ENCODE measurements at regions not wholly inside any gene's neighbourhood (a gene's known extent, or its start where the extent isn't known, plus 50 kb on each side); places are given as distances from the start of the nearest gene placed in this dataset.

DNA sequence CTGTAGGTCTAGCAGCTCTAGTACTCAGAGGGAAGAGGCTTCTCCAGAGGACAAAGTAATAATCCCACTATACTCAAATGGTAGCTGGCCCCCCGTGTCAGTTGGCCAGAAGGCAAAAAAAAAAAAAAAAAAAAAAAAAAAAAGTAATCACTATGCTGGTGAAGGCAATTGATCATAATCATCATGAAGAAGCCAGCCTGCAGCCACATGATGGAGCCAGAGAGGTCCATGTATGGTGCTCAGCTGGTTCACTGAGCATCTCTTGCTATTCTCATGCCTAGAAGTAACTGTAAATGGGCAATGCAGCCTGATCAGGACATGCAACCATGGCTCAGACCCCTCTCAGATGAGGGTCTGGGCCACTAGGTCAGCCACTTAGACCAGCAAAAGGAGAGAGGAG, 378.8 kb downstream of the MED13L start:
- Mint-ChIP-seq H3K9me3 (peaks cover 4% of the 10 kb centered on the region), H3K27me3 (ENCODE audit: insufficient read depth) (peaks cover 8% of the 10 kb centered on the region), H3K4me3 (no peak overlapping the region), H3K4me1 (ENCODE audit: low read depth) (no peaks in the 10 kb centered on the region), H3K27ac (no peak overlapping the region), H3K36me3 (ENCODE audit: low read depth) (no peaks in the 10 kb centered on the region)
- no peak for DNase-seq (ENCODE audit: low spot score)
- intact Hi-C loops (cut with micrococcal nuclease): no loop called here

DNA sequence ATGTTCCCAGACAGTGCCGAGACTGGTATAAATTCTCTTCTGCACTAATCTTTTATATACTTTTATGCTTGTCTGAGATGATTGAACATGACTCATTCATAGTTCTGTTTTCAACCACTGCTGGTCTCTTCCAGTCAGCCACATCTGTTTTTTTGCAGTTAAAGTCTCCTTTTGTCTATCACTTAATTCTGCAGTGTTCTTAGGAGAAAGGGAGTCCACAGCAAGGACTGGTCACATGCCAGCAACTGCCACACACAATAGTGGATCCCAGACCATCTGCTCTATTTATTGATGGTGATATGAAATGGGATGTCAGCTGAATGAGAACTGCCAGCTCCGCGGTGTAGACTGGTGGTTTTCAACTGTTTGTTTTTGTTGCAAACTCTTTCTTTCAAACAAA, 379.8 kb downstream of the MED13L start:
- Mint-ChIP-seq H3K4me1 (ENCODE audit: low read depth) (no peaks in the 10 kb centered on the region), H3K27me3 (ENCODE audit: insufficient read depth) (peaks cover 3% of the 10 kb centered on the region), H3K4me3 (no peak overlapping the region), H3K9me3 (peaks cover 4% of the 10 kb centered on the region), H3K27ac (no peak overlapping the region), H3K36me3 (ENCODE audit: low read depth) (no peaks in the 10 kb centered on the region)
- intact Hi-C loops (cut with micrococcal nuclease): no loop called here
- no peak for DNase-seq (ENCODE audit: low spot score)

DNA sequence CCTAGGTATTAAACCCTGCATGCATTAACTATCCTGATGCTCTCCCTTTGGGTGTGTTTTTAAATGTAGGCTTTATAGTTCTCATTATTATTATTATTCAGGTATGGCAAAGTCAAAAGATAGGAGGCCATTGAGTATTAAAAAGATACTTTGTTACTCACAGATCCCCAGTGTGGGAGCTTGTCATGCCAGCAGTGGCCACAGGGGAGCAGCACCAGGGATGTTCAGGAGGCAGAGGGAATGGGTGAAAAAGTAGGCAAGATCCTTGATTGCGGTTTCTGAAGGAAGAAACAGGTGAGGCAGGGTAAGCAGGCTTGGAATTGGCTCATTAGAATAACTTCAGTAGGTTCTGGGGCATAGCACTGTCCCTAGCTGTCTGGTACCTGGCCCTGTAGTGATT, 382.2 kb downstream of the MED13L start:
- intact Hi-C loops (cut with micrococcal nuclease): no loop called here
- Mint-ChIP-seq H3K36me3 (ENCODE audit: low read depth) (no peaks in the 10 kb centered on the region), H3K27ac (no peak overlapping the region), H3K9me3 (peaks cover 4% of the 10 kb centered on the region), H3K27me3 (ENCODE audit: insufficient read depth) (peaks cover 3% of the 10 kb centered on the region), H3K4me1 (ENCODE audit: low read depth) (no peaks in the 10 kb centered on the region), H3K4me3 (no peak overlapping the region)
- DNase-seq (ENCODE audit: low spot score): no peak

DNA sequence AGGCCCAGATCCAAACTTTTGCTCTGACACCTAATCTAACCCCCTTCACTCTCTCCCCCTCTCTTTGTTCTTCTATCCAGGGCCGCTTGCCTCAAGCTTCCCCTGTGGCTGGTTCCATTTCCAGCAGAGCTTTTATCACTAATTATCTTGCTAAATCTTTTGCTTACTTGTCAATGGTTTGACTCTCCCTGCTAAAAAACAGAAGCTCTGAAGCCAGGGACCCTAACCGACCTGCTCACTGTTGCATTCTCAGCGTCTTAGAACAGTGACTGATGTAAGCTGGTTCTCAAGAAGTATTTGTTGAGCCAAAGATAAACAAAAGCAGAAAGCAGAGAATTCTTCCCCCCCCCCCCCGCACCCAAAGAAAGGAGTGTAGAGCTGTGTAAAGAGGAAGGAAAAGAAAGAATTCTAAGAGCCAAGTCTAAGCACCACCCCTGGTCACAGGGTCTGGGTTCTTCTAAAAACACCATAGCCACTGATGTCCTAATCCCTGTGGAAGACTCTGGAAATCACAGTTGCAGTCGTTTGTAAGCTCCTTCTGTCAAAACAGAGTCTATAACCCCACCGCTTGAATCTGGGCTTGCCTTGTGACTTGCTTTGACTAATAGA, 385.8 kb downstream of the MED13L start:
- Mint-ChIP-seq H3K27ac (no peak overlapping the region), H3K4me3 (no peak overlapping the region), H3K27me3 (ENCODE audit: insufficient read depth) (no peaks in the 10 kb centered on the region), H3K9me3 (peaks cover 4% of the 10 kb centered on the region), H3K36me3 (ENCODE audit: low read depth) (no peaks in the 10 kb centered on the region), H3K4me1 (ENCODE audit: low read depth) (no peaks in the 10 kb centered on the region)
- intact Hi-C loops (cut with micrococcal nuclease): no loop called here
- DNase-seq (ENCODE audit: low spot score): no peak

DNA sequence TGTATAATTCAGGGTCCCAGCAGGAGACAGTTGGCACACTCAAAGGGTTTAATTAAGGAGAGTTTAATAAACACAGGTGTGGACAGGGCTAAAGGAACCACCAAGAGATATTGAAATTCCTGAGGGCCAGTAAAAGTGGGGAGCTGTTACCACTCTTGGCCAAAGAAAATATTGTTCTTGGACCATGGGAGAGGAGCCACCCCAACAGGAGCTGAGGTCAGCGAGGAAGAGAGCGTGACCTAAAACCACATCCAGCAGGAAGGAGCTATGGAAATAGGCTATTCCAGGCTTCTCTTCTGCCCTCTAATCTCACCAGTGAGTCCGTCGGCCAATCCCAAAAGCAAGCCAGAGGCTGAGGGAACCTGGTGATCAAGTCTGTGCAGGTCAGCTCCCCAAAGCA, 390.8 kb downstream of the MED13L start:
- H3K27ac Mint-ChIP-seq: no peak overlapping the region
- H3K4me3 Mint-ChIP-seq: no peak overlapping the region
- H3K36me3 Mint-ChIP-seq (ENCODE audit: low read depth): no peaks in the 10 kb centered on the region
- no peaks in the 10 kb centered on the region for H3K4me1 Mint-ChIP-seq (ENCODE audit: low read depth)
- intact Hi-C loops (cut with micrococcal nuclease): no loop called here
- H3K9me3 Mint-ChIP-seq: no peaks in the 10 kb centered on the region
- H3K27me3 Mint-ChIP-seq (ENCODE audit: insufficient read depth): peaks cover 9% of the 10 kb centered on the region
- no peak for DNase-seq (ENCODE audit: low spot score)

DNA sequence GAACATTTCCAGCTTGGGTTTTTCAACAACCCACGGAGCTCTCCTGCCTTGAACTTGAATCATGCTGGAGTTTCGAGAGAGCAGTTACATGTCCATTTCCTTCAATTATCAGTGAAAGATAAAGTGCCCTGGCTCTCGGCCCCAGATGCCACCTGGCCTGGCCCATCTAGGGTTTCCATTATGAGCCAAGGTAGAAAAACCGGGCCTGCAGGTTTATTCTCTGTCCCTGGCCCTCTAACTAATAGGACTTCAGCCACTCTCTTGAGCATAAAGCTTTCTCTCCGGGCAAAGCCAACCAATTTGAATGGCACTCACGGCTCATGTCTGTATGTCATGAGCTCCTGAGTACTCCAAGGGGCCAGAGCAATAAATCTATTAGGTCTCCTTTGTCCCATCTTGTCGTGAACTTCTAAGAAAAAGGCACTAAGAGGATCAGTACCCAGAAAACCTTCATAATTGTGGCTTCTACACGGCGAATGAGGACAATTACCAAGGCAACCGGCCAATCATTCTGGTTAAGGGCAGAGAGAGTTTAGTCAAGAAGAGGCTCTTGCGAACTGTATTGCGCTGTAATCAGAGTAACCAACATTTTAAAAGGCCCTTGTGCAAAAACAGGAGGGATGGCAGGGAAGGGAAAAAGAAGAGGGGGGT, 392.3 kb downstream of the MED13L start:
- intact Hi-C loops (cut with micrococcal nuclease): no loop called here
- DNase-seq (ENCODE audit: low spot score): no peak
- H3K27ac Mint-ChIP-seq: no peak overlapping the region
- no peaks in the 10 kb centered on the region for H3K4me1 Mint-ChIP-seq (ENCODE audit: low read depth)
- H3K36me3 Mint-ChIP-seq (ENCODE audit: low read depth): no peaks in the 10 kb centered on the region
- H3K4me3 Mint-ChIP-seq: no peak overlapping the region
- H3K27me3 Mint-ChIP-seq (ENCODE audit: insufficient read depth): peaks cover 9% of the 10 kb centered on the region
- H3K9me3 Mint-ChIP-seq: no peaks in the 10 kb centered on the region

DNA sequence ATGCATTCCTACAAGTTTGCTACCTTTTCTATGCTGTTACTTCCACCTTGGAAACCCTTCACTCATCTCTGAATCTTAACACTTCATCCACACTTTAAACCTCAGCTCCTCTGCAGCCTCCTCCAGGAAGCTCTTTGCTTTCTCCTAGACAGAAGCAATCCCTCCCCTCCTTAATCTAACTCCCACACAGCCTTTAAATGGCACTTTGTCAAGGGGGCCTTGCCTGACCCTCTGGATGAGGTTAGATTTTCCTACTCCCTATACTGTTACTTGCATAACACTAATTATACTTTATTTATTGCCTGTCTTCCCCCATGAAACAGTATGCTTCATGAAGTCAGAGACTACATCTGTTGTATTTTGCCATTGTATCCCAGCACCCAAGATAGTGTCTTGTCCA, 394.6 kb downstream of the MED13L start:
- H3K4me1 Mint-ChIP-seq (ENCODE audit: low read depth): no peaks in the 10 kb centered on the region
- DNase-seq (ENCODE audit: low spot score): no peak
- H3K4me3 Mint-ChIP-seq: no peak overlapping the region
- H3K27ac Mint-ChIP-seq: no peak overlapping the region
- no peaks in the 10 kb centered on the region for H3K9me3 Mint-ChIP-seq
- H3K27me3 Mint-ChIP-seq (ENCODE audit: insufficient read depth): peaks cover 9% of the 10 kb centered on the region
- intact Hi-C loops (cut with micrococcal nuclease): no loop called here
- no peaks in the 10 kb centered on the region for H3K36me3 Mint-ChIP-seq (ENCODE audit: low read depth)

DNA sequence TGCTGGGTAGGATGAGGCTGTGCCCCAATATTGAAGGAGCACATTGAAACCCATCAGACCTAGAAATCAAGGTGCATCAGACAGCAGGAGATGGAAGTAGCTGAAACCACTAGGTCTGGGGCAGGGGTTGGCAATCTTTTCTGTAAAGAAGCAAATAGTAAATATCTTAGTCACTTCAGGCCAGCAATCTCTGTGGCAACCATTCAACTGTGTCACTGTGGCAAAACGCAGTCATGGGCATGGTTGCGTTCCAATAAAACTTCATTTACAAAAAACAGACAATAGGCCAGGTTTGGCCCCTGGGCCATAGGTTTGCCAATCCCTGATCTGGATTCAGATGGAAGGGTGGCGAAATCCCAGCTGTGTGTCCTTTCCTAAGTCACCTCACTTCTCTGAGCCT, 397.3 kb downstream of the MED13L start:
- H3K36me3 Mint-ChIP-seq (ENCODE audit: low read depth): no peaks in the 10 kb centered on the region
- H3K9me3 Mint-ChIP-seq: no peaks in the 10 kb centered on the region
- H3K4me1 Mint-ChIP-seq (ENCODE audit: low read depth): no peaks in the 10 kb centered on the region
- H3K27me3 Mint-ChIP-seq (ENCODE audit: insufficient read depth): peaks cover 6% of the 10 kb centered on the region
- H3K27ac Mint-ChIP-seq: no peak overlapping the region
- H3K4me3 Mint-ChIP-seq: no peak overlapping the region
- DNase-seq (ENCODE audit: low spot score): no peak
- intact Hi-C loops (cut with micrococcal nuclease): no loop called here

DNA sequence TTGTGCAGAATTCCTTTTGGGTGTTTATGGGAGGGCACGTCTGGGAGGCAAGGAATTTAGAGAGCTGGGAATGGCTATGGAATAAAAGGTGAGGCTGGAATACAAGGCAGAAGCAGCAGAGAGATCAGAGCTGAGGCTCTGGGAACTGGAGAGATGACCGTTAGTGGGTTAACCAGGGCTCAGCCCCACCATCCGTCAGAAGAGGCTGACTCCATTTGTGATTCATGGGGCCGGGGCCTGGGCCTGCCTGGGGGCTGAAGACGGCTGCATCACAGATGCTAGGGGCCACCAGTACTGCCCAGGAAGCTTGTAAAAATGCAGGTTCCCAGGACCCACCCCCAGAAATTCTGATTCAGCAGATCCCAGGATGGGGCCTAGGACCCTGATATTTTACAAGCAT, 398.1 kb downstream of the MED13L start:
- no peak for DNase-seq (ENCODE audit: low spot score)
- intact Hi-C loops (cut with micrococcal nuclease): no loop called here
- no peak overlapping the region for H3K27ac Mint-ChIP-seq
- H3K4me3 Mint-ChIP-seq: no peak overlapping the region
- no peaks in the 10 kb centered on the region for H3K36me3 Mint-ChIP-seq (ENCODE audit: low read depth)
- no peaks in the 10 kb centered on the region for H3K9me3 Mint-ChIP-seq
- H3K4me1 Mint-ChIP-seq (ENCODE audit: low read depth): no peaks in the 10 kb centered on the region
- peaks cover 2% of the 10 kb centered on the region for H3K27me3 Mint-ChIP-seq (ENCODE audit: insufficient read depth)

DNA sequence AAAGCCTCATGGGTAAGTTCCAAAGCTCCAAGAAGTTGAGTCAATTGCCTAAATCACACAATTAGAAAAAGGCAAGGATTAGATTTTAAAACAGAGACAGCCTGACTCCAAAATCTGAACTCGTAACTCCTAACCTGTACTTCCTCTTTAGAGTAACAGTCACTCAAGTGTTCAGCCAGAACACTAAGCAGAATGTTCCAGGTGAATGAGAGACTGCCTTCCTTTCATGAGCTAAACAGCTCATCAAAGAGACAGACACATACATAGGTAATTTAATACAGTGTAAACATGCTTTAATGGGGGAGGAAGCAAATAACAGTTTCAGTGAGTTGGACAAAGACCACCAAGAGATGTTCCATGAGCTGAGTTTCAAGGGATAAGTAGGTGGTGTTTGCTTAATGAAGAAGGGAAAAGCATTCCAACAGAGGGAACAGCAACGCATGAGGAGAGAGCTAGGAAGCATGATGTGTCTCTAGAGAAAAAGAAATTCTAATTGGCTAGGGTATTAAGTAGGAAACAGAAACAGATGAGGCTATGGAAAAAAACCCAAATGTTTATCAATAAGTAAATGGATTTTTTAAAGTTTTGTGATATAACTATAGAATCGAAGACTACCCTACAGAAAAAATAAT, 403.9 kb downstream of the MED13L start:
- H3K27me3 Mint-ChIP-seq (ENCODE audit: insufficient read depth): peaks cover 12% of the 10 kb centered on the region
- no peaks in the 10 kb centered on the region for H3K36me3 Mint-ChIP-seq (ENCODE audit: low read depth)
- no peak for DNase-seq (ENCODE audit: low spot score)
- intact Hi-C loops (cut with micrococcal nuclease): no loop called here
- no peak overlapping the region for H3K4me3 Mint-ChIP-seq
- no peaks in the 10 kb centered on the region for H3K9me3 Mint-ChIP-seq
- H3K27ac Mint-ChIP-seq: no peak overlapping the region
- no peaks in the 10 kb centered on the region for H3K4me1 Mint-ChIP-seq (ENCODE audit: low read depth)

DNA sequence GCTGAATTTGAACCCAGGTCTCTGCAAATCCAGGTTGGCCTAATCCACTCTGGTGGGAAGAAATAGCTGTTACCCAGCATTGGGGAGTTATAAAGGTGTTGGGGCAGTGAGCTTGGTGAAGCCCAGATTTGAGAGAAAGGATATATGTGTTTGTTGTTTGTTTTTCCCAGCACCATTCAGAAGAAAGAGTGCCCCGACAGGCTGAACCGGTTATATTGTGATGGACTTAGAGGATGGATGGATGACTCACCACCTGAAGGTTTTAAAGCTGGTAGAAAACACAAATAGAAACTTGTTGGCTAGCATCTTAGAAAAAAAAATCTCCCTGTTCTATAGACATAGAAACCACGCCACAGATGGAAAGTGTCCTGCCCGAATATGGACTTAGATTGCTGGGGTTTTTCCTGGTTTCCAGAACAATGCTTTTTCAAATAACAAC, 404.6 kb downstream of the MED13L start:
- no peak overlapping the region for H3K27ac Mint-ChIP-seq
- H3K36me3 Mint-ChIP-seq (ENCODE audit: low read depth): no peaks in the 10 kb centered on the region
- H3K9me3 Mint-ChIP-seq: no peaks in the 10 kb centered on the region
- H3K4me1 Mint-ChIP-seq (ENCODE audit: low read depth): no peaks in the 10 kb centered on the region
- no peak for DNase-seq (ENCODE audit: low spot score)
- intact Hi-C loops (cut with micrococcal nuclease): no loop called here
- H3K27me3 Mint-ChIP-seq (ENCODE audit: insufficient read depth): peaks cover 12% of the 10 kb centered on the region
- H3K4me3 Mint-ChIP-seq: no peak overlapping the region

DNA sequence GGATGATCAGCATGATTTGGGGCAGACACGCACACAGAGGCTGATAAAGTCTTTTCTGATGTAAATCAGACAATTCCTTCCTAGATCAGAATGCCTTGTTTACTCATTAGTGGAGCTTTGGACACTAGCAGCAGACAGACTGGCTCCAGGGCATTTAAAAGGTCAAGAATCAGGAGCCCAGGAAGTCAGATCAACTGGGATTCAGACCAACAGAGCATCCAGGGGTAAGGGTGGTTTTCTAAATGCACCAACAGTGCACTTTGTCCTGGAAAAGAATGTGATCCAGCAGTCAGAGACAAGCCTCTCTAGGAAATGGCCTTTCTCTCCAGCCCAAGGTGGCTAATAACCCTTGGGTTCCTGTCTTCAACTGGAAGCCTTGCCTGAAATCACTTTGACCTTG, 405.3 kb downstream of the MED13L start:
- Mint-ChIP-seq H3K4me3 (no peak overlapping the region), H3K4me1 (ENCODE audit: low read depth) (no peaks in the 10 kb centered on the region), H3K27ac (no peak overlapping the region)

DNA sequence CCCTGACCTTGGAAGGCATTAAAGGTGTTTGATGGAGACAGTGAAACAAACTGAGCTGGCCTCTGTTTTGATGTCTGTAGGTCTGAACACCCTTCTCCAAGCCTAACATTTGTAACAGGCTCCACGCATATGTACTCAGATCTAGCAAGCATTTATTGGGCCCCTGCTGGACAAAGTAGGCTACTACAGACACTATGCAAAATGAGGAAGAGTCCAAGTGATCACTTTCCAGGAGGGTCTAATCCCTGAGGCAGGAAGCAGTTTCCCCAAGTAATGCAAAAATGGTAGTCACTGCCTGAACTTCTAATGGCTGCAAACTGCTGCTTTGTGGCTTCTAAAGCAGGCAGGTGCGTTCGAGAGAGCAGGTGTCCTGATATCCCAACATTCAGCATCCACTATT, 405.8 kb downstream of the MED13L start:
- no peak for DNase-seq (ENCODE audit: low spot score)

More for the DNA sequence above, 405.3 kb downstream of the MED13L start:
- H3K36me3 Mint-ChIP-seq (ENCODE audit: low read depth): no peaks in the 10 kb centered on the region
- H3K9me3 Mint-ChIP-seq: no peaks in the 10 kb centered on the region
- peaks cover 12% of the 10 kb centered on the region for H3K27me3 Mint-ChIP-seq (ENCODE audit: insufficient read depth)
- intact Hi-C loops (cut with micrococcal nuclease): no loop called here
- DNase-seq (ENCODE audit: low spot score): no peak

More for the DNA sequence above, 405.8 kb downstream of the MED13L start:
- Mint-ChIP-seq H3K4me3 (no peak overlapping the region), H3K27ac (no peak overlapping the region), H3K36me3 (ENCODE audit: low read depth) (no peaks in the 10 kb centered on the region), H3K4me1 (ENCODE audit: low read depth) (no peaks in the 10 kb centered on the region), H3K27me3 (ENCODE audit: insufficient read depth) (peaks cover 12% of the 10 kb centered on the region), H3K9me3 (no peaks in the 10 kb centered on the region)
- intact Hi-C loops (cut with micrococcal nuclease): no loop called here
